ENCODE measurements at regions not wholly inside any gene's neighbourhood (a gene's known extent, or its start where the extent isn't known, plus 50 kb on each side); places are given as distances from the start of the nearest gene placed in this dataset.
"Not testable (repeated sequence)": the region's sequence is repeated elsewhere in the genome, so short reads cannot be mapped to it uniquely, and the experiment has no call there.

GRCh38 chr2:125227843-125228392 is 1202.8 kb downstream of the CNTNAP5 start:
- Histone ChIP-seq H3K4me1 (no peaks in the 10 kb centered on the region), H3K9me3 (no peaks in the 10 kb centered on the region), H3K27me3 (no peaks in the 10 kb centered on the region), H3K36me3 (no peaks in the 10 kb centered on the region), H3K4me3 (ENCODE audit: low read depth, low read length) (no peak overlapping the region)
- DNase-seq: no peak
- no peak for TF ChIP-seq CTCF (IDR thresholded peaks at IDR 0.05; ENCODE audit: low read depth, low read length)

GRCh38 chr2:125240870-125241269 is 1215.8 kb downstream of the CNTNAP5 start:
- Histone ChIP-seq H3K36me3 (no peaks in the 10 kb centered on the region), H3K9me3 (no peaks in the 10 kb centered on the region), H3K27me3 (no peaks in the 10 kb centered on the region), H3K4me3 (ENCODE audit: low read depth, low read length) (no peak overlapping the region), H3K4me1 (no peaks in the 10 kb centered on the region)
- TF ChIP-seq CTCF (IDR thresholded peaks at IDR 0.05; ENCODE audit: low read depth, low read length): no peak
- DNase-seq: no peak

GRCh38 chr2:125243074-125243473 is 1218.0 kb downstream of the CNTNAP5 start:
- Histone ChIP-seq H3K36me3 (no peaks in the 10 kb centered on the region), H3K4me1 (no peaks in the 10 kb centered on the region), H3K9me3 (no peaks in the 10 kb centered on the region), H3K27me3 (no peaks in the 10 kb centered on the region), H3K4me3 (ENCODE audit: low read depth, low read length) (no peak overlapping the region)
- no peak for TF ChIP-seq CTCF (IDR thresholded peaks at IDR 0.05; ENCODE audit: low read depth, low read length)
- DNase-seq: no peak

- H3K27me3 ChIP-seq: no peaks in the 10 kb centered on the region
- DNase-seq: no peak
- H3K9me3 ChIP-seq: no peaks in the 10 kb centered on the region
- no peaks in the 10 kb centered on the region for H3K36me3 ChIP-seq
- no peak overlapping the region for H3K4me3 ChIP-seq (ENCODE audit: low read depth, low read length)
- no peak for TF ChIP-seq CTCF (IDR thresholded peaks at IDR 0.05; ENCODE audit: low read depth, low read length)
- no peaks in the 10 kb centered on the region for H3K4me1 ChIP-seq
Measured at GRCh38 chr2:125254010-125254409, 1228.9 kb downstream of the CNTNAP5 start.

GRCh38 chr2:125259451-125259850 is 1234.4 kb downstream of the CNTNAP5 start:
- Histone ChIP-seq H3K4me1 (no peaks in the 10 kb centered on the region), H3K4me3 (ENCODE audit: low read depth, low read length) (no peak overlapping the region), H3K9me3 (no peaks in the 10 kb centered on the region), H3K36me3 (no peaks in the 10 kb centered on the region), H3K27me3 (no peaks in the 10 kb centered on the region)
- DNase-seq: no peak
- no peak for TF ChIP-seq CTCF (IDR thresholded peaks at IDR 0.05; ENCODE audit: low read depth, low read length)

- not testable (repeated sequence) for H3K4me3 ChIP-seq (ENCODE audit: low read depth, low read length); H3K9me3 ChIP-seq; H3K36me3 ChIP-seq; DNase-seq; H3K4me1 ChIP-seq; H3K27me3 ChIP-seq
Measured at GRCh38 chr2:125260366-125260930, 1235.4 kb downstream of the CNTNAP5 start.
